OCI-LY3 (cell line): ENCODE measurements at regions not wholly inside any gene's neighbourhood (a gene's known extent, or its start where the extent isn't known, plus 50 kb on each side); places are given as distances from the start of the nearest gene placed in this dataset.
"Not testable (repeated sequence)": the region's sequence is repeated elsewhere in the genome, so short reads cannot be mapped to it uniquely, and the experiment has no call there.

Source experiments
- CTCF ChIP-seq: fragments of 200-600, 300-600 bp; sonication (generic); IDR thresholded peaks from 2 replicates; pipeline ENCODE4 v1.5.1; 2014; ENCODE audit warnings: antibody characterized with exemption, low read length, low read depth
- EZH2phosphoT487 ChIP-seq: fragments of 200-600 bp; shearing (Covaris generic); IDR thresholded peaks from 2 replicates; pipeline ENCODE4 v1.6.1; 2018; ENCODE audit warnings: antibody characterized with exemption, mixed run types, low read depth

GRCh38 chr5:128861155-128861554 is 104.1 kb upstream of the SLC27A6 start:
- TF ChIP-seq CTCF, EZH2phosphoT487: not testable (repeated sequence)
